Sigmoid colon (tissue), 4 donors: ENCODE measurements at regions not wholly inside any gene's neighbourhood (a gene's known extent, or its start where the extent isn't known, plus 50 kb on each side); places are given as distances from the start of the nearest gene placed in this dataset.

ENCODE experiments used
- EP300 ChIP-seq, 4 donors: sonication (generic); formaldehyde crosslinking; IDR thresholded peaks; one replicate each; pipeline ENCODE4 v1.6.1; 2017; ENCODE audit warnings: antibody characterized with exemption in 4 of 4
- POLR2A ChIP-seq, 2 donors: fragments of 450-650 bp; IDR thresholded peaks; one replicate each; pipeline ENCODE4 v1.6.1; 2016; ENCODE audit warnings: antibody characterized with exemption in 2 of 2, mild to moderate bottlenecking in 2 of 2, moderate library complexity in 2 of 2
- TF ChIP-seq, protein P1 (sequence below), 4 experiments: fragments of 450-650 bp in 3 of 4; fragments of 200-600 bp in 1 of 4; IDR thresholded peaks; one replicate each; pipeline ENCODE4 v1.5.1; 2016 to 2019; ENCODE audit warnings: antibody characterized with exemption in 4 of 4, mild to moderate bottlenecking in 3 of 4, moderate library complexity in 2 of 4

DNA sequence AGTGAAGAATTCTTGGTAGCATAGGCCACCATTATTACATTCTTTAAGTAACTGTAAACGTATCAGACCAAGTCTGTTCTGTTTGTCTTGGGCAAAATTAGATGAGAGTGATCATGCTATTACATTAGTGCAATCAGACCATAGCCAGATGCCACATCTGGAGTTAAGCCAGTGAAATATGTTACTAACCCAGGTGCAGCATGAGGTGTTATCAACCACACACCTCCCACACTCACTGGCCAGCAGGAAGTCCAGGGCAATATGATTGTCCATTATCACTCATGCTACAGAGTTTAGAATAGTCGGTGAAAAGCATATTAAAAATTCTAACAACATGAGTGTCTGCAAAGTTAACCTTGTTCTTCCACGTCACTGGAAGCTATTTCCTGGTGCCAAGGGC is 119.4 kb downstream of the GPCPD1 start:
- TF ChIP-seq, protein P1, sequence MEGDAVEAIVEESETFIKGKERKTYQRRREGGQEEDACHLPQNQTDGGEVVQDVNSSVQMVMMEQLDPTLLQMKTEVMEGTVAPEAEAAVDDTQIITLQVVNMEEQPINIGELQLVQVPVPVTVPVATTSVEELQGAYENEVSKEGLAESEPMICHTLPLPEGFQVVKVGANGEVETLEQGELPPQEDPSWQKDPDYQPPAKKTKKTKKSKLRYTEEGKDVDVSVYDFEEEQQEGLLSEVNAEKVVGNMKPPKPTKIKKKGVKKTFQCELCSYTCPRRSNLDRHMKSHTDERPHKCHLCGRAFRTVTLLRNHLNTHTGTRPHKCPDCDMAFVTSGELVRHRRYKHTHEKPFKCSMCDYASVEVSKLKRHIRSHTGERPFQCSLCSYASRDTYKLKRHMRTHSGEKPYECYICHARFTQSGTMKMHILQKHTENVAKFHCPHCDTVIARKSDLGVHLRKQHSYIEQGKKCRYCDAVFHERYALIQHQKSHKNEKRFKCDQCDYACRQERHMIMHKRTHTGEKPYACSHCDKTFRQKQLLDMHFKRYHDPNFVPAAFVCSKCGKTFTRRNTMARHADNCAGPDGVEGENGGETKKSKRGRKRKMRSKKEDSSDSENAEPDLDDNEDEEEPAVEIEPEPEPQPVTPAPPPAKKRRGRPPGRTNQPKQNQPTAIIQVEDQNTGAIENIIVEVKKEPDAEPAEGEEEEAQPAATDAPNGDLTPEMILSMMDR (IDR thresholded peaks at IDR 0.05), result no peak
- TF ChIP-seq POLR2A (IDR thresholded peaks at IDR 0.05), result no peak
- TF ChIP-seq EP300 (IDR thresholded peaks at IDR 0.05), result no peak
